ENCODE measurements at regions not wholly inside any gene's neighbourhood (a gene's known extent, or its start where the extent isn't known, plus 50 kb on each side); places are given as distances from the start of the nearest gene placed in this dataset.

GRCh38 chr2:75870651-75871137, 160.0 kb upstream of the GCFC2 start:
- no peak for ATAC-seq
- TF ChIP-seq ESRRG (CRISPR knock-in tag; IDR thresholded peaks at IDR 0.05) (no peak), OSR1 (CRISPR knock-in tag; IDR thresholded peaks at IDR 0.05) (no peak), CSDC2 (CRISPR knock-in tag; IDR thresholded peaks at IDR 0.05) (no peak), SNAI2 (CRISPR knock-in tag; IDR thresholded peaks at IDR 0.05) (no peak), ISL1 (CRISPR knock-in tag; IDR thresholded peaks at IDR 0.05) (no peak), BACH2 (CRISPR knock-in tag; IDR thresholded peaks at IDR 0.05; ENCODE audit: borderline replicate concordance) (no peak), ZFP30 (CRISPR knock-in tag; IDR thresholded peaks at IDR 0.05) (no peak), ZNF8 (CRISPR knock-in tag; IDR thresholded peaks at IDR 0.05) (no peak), TSHZ2 (CRISPR knock-in tag; IDR thresholded peaks at IDR 0.05) (no peak), TOX (CRISPR knock-in tag; IDR thresholded peaks at IDR 0.05; ENCODE audit: borderline replicate concordance) (no peak), ZNF565 (CRISPR knock-in tag; conservative IDR thresholded peaks at IDR 0.05; ENCODE audit: low read depth) (no peak), ARNTL (CRISPR knock-in tag; IDR thresholded peaks at IDR 0.05; ENCODE audit: borderline replicate concordance, low read depth) (no peak), PPARA (CRISPR knock-in tag; IDR thresholded peaks at IDR 0.05; ENCODE audit: borderline replicate concordance) (no peak), PATZ1 (CRISPR knock-in tag; IDR thresholded peaks at IDR 0.05; ENCODE audit: borderline replicate concordance) (no peak), ZNF70 (CRISPR knock-in tag; IDR thresholded peaks at IDR 0.05) (no peak), CREB5 (CRISPR knock-in tag; IDR thresholded peaks at IDR 0.05; ENCODE audit: low read depth) (no peak), POU6F1 (CRISPR knock-in tag; IDR thresholded peaks at IDR 0.05; ENCODE audit: borderline replicate concordance, low read depth) (no peak), TCF4 (CRISPR knock-in tag; IDR thresholded peaks at IDR 0.05; ENCODE audit: borderline replicate concordance) (no peak), RARB (CRISPR knock-in tag; IDR thresholded peaks at IDR 0.05) (no peak), GLIS3 (CRISPR knock-in tag; IDR thresholded peaks at IDR 0.05) (no peak)

GRCh38 chr2:75870133-75870532, 159.4 kb upstream of the GCFC2 start:
- TF ChIP-seq ZC3H10 (CRISPR knock-in tag; IDR thresholded peaks at IDR 0.05) (no peak), ZNF565 (CRISPR knock-in tag; conservative IDR thresholded peaks at IDR 0.05; ENCODE audit: low read depth) (no peak), TCF4 (CRISPR knock-in tag; IDR thresholded peaks at IDR 0.05; ENCODE audit: borderline replicate concordance) (no peak), ISL1 (CRISPR knock-in tag; IDR thresholded peaks at IDR 0.05) (no peak), ZFP3 (CRISPR knock-in tag; IDR thresholded peaks at IDR 0.05) (no peak), TSHZ2 (CRISPR knock-in tag; IDR thresholded peaks at IDR 0.05) (no peak), GLIS3 (CRISPR knock-in tag; IDR thresholded peaks at IDR 0.05) (no peak), CSDC2 (CRISPR knock-in tag; IDR thresholded peaks at IDR 0.05) (no peak), ZNF70 (CRISPR knock-in tag; IDR thresholded peaks at IDR 0.05) (no peak), PATZ1 (CRISPR knock-in tag; IDR thresholded peaks at IDR 0.05; ENCODE audit: borderline replicate concordance) (no peak), SNAI2 (CRISPR knock-in tag; IDR thresholded peaks at IDR 0.05) (no peak)
- ATAC-seq = no peak

Data from SK-N-SH treated with all-trans-retinoic acid at 6 μM for 48 hours (cell line).